Gastrocnemius medialis (tissue), 4 donors: ENCODE measurements at regions not wholly inside any gene's neighbourhood (a gene's known extent, or its start where the extent isn't known, plus 50 kb on each side); places are given as distances from the start of the nearest gene placed in this dataset.

Experiments
- CTCF ChIP-seq, 5 experiments: fragments of 450-650 bp in 3 of 5; fragments of 200-600 bp in 2 of 5; sonication (generic) in 2 of 5; IDR thresholded peaks in 4 of 5; conservative IDR thresholded peaks in 1 of 5; 1 replicate in 4 of 5; 2 replicates in 1 of 5; pipeline ENCODE4 v1.5.1; 2016 to 2019; ENCODE audit warnings: antibody characterized with exemption in 5 of 5, mild to moderate bottlenecking in 3 of 5, moderate library complexity in 3 of 5
- POLR2A ChIP-seq, 2 donors: fragments of 450-650 bp; IDR thresholded peaks; one replicate each; pipeline ENCODE4 v1.6.1; 2017; ENCODE audit warnings: antibody characterized with exemption in 2 of 2, mild to moderate bottlenecking in 2 of 2, moderate library complexity in 2 of 2

DNA sequence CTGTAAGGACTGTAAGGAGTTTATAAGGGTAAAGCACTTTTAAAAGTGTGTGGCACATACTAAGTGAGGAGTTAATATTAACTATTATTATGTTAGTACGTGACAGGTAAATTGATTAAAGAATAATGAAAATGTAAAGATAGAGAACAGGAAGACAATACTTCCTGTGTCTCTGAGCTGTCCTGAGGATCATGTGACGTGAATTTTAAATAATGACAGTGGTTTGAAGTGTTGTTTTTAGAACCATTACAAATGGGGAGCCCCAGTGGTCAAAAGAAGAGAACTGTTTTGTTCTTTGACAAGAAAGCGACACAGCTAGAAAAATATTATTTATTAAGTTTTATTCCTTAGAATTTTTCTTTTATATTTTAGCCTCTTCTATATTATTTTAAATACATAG, 241.2 kb upstream of the STARD13 start:
- no peak for TF ChIP-seq CTCF (IDR thresholded peaks at IDR 0.05 in 4 of 5, conservative IDR thresholded peaks at IDR 0.05 in 1 of 5)
- no peak for TF ChIP-seq POLR2A (IDR thresholded peaks at IDR 0.05)
